Testis (tissue), 2 donors: ENCODE measurements at regions not wholly inside any gene's neighbourhood (a gene's known extent, or its start where the extent isn't known, plus 50 kb on each side); places are given as distances from the start of the nearest gene placed in this dataset.

Experiments used
- DNase-seq: peaks from one replicate; pipeline ENCODE4 v3.0.0-alpha.2; 2019
- H3K27ac ChIP-seq, 2 donors: fragments of 200-600 bp; sonication (generic); one replicate each; pipeline ENCODE4 v1.5.1; 2019
- H3K27me3 ChIP-seq: fragments of 200-600 bp; sonication (generic); one replicate; pipeline ENCODE4 v1.5.1; 2019
- H3K36me3 ChIP-seq: fragments of 200-600 bp; sonication (generic); one replicate; pipeline ENCODE4 v1.5.1; 2017; ENCODE audit warnings: low read depth; ENCODE audit errors: missing control alignments
- H3K4me1 ChIP-seq: fragments of 200-600 bp; sonication (generic); one replicate; pipeline ENCODE4 v1.5.1; 2019
- H3K4me3 ChIP-seq, 2 donors: fragments of 200-600 bp; sonication (generic); one replicate each; pipeline ENCODE4 v1.5.1; 2017 to 2019
- H3K9me3 ChIP-seq: fragments of 200-600 bp; sonication (generic); one replicate; pipeline ENCODE4 v1.5.1; 2017
- POLR2A ChIP-seq: fragments of 450-650 bp; IDR thresholded peaks from one replicate; pipeline ENCODE4 v1.6.1; 2017; ENCODE audit warnings: antibody characterized with exemption, mild to moderate bottlenecking, moderate library complexity
- WGBS, 2 donors: methylation state at CpG; one replicate each; pipeline ENCODE4 v1.1.5; 2018; 5-methylcytosine and 5-hydroxymethylcytosine counted together
- intact Hi-C: fragments of 100-400 bp; cut with DNase I; formaldehyde crosslinking; loops from one replicate; pipeline ENCODE4 v1.15.1; 2023; ENCODE audit warnings: low total_unique reads
- TF ChIP-seq, protein P1 (sequence below), 3 experiments: fragments of 450-650 bp in 2 of 3; fragments of 200-600 bp in 1 of 3; sonication (generic) in 1 of 3; IDR thresholded peaks; one replicate each; pipeline ENCODE4 v1.5.1; 2016 to 2019; ENCODE audit warnings: antibody characterized with exemption in 3 of 3, mild to moderate bottlenecking in 2 of 3, moderate library complexity in 1 of 3

DNA sequence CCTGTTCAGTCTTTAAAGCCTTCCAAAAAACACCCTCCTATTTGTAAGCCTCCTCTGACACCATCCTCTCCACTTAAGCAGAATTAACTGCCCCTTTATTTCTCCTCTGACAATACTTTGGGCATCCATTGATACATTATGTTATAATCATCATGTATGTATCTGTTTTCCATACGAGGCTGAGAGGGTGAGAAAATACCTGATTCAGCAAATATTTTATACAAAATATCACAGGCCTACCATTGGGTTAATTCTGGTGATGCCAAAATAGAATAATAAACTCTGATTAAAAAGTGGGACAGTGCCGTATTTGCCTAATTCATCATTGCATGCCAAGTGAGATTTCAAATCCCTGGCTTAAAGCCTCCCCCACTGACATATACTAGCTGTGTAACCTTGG, 118.2 kb upstream of the ADAMTS9 start:
- DNase-seq = no peak
- no peak overlapping the region for H3K4me3 ChIP-seq
- no peak for TF ChIP-seq POLR2A
- TF ChIP-seq, protein P1, sequence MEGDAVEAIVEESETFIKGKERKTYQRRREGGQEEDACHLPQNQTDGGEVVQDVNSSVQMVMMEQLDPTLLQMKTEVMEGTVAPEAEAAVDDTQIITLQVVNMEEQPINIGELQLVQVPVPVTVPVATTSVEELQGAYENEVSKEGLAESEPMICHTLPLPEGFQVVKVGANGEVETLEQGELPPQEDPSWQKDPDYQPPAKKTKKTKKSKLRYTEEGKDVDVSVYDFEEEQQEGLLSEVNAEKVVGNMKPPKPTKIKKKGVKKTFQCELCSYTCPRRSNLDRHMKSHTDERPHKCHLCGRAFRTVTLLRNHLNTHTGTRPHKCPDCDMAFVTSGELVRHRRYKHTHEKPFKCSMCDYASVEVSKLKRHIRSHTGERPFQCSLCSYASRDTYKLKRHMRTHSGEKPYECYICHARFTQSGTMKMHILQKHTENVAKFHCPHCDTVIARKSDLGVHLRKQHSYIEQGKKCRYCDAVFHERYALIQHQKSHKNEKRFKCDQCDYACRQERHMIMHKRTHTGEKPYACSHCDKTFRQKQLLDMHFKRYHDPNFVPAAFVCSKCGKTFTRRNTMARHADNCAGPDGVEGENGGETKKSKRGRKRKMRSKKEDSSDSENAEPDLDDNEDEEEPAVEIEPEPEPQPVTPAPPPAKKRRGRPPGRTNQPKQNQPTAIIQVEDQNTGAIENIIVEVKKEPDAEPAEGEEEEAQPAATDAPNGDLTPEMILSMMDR (IDR thresholded peaks at IDR 0.05) = no peak
- H3K4me1 ChIP-seq = no peaks in the 10 kb centered on the region
- H3K27me3 ChIP-seq = no peaks in the 10 kb centered on the region
- no peak overlapping the region for H3K27ac ChIP-seq
- WGBS, 2 donors = 46 to 69% methylated on average over 2 of the region's 2 CpGs
- intact Hi-C loops = no loop called here
- H3K9me3 ChIP-seq = no peaks in the 10 kb centered on the region
- H3K36me3 ChIP-seq = no peaks in the 10 kb centered on the region

GRCh38 chr3:64805248-64805647, 117.4 kb upstream of the ADAMTS9 start:
- Histone ChIP-seq H3K27ac (no peak overlapping the region), H3K27me3 (no peaks in the 10 kb centered on the region), H3K36me3 (no peaks in the 10 kb centered on the region), H3K9me3 (no peaks in the 10 kb centered on the region), H3K4me3 (no peak overlapping the region), H3K4me1 (no peaks in the 10 kb centered on the region)
- intact Hi-C loops = no loop called here
- 55 to 82% methylated on average over 2 of the region's 2 CpGs for WGBS, 2 donors
- TF ChIP-seq, protein P1 (IDR thresholded peaks at IDR 0.05) = no peak
- TF ChIP-seq POLR2A = no peak
- no peak for DNase-seq

DNA sequence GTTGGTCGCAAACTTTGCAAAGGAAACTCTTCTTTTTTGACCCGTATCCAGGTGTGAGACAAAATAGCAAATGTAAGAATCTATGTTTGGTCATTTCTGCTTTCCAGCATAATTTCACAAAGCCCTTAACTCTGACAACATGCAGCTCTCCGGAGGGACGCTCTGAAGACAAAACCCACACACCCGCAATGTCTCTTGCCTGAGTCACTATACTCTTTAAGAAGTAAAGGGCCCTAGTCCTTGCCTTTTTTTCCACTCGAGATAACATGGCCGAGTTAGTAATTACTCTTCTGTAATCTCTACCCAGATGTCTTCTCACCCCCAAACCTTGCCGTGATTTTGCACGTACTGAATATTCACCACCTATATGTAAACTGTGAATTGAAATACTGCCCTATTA, 115.7 kb upstream of the ADAMTS9 start:
- WGBS, 2 donors = 89 to 94% methylated on average over 9 of the region's 9 CpGs
- intact Hi-C loops = no loop called here
- no peak for DNase-seq
- Histone ChIP-seq H3K36me3 (no peaks in the 10 kb centered on the region), H3K27ac (no peak overlapping the region), H3K9me3 (no peaks in the 10 kb centered on the region), H3K4me3 (no peak overlapping the region), H3K27me3 (no peaks in the 10 kb centered on the region), H3K4me1 (no peaks in the 10 kb centered on the region)
- TF ChIP-seq POLR2A = no peak
- TF ChIP-seq, protein P1 (IDR thresholded peaks at IDR 0.05) = no peak

- H3K9me3 ChIP-seq = no peaks in the 10 kb centered on the region
- no peaks in the 10 kb centered on the region for H3K27me3 ChIP-seq
- no peaks in the 10 kb centered on the region for H3K4me1 ChIP-seq
- TF ChIP-seq, protein P1 (IDR thresholded peaks at IDR 0.05) = no peak
- no peak for TF ChIP-seq POLR2A
- DNase-seq = no peak
- intact Hi-C loops = no loop called here
- no peak overlapping the region for H3K27ac ChIP-seq
- H3K36me3 ChIP-seq = no peaks in the 10 kb centered on the region
- WGBS, 2 donors = 89 to 93% methylated on average over 4 of the region's 4 CpGs
- no peak overlapping the region for H3K4me3 ChIP-seq
Observed at GRCh38 chr3:64802460-64802859, 114.7 kb upstream of the ADAMTS9 start.

- H3K9me3 ChIP-seq = no peaks in the 10 kb centered on the region
- H3K4me3 ChIP-seq = no peak overlapping the region
- no peaks in the 10 kb centered on the region for H3K4me1 ChIP-seq
- 80 to 82% methylated on average over 3 of the region's 3 CpGs for WGBS, 2 donors
- DNase-seq = no peak
- H3K36me3 ChIP-seq = no peaks in the 10 kb centered on the region
- TF ChIP-seq POLR2A = no peak
- TF ChIP-seq, protein P1 (IDR thresholded peaks at IDR 0.05) = no peak
- intact Hi-C loops = no loop called here
- no peak overlapping the region for H3K27ac ChIP-seq
- no peaks in the 10 kb centered on the region for H3K27me3 ChIP-seq
Observed at GRCh38 chr3:64801856-64802255, 114.1 kb upstream of the ADAMTS9 start.
